ENCODE measurements at regions not wholly inside any gene's neighbourhood (a gene's known extent, or its start where the extent isn't known, plus 50 kb on each side); places are given as distances from the start of the nearest gene placed in this dataset.

- intact Hi-C loops (cut with DNase I) = no loop called here
- Histone ChIP-seq H3K9me3 (replicated peaks in 1 of 3) (no peaks in the 10 kb centered on the region), H3K4me1 (replicated peaks in 1 of 2) (no peaks in the 10 kb centered on the region), H3K27me3 (no peaks in the 10 kb centered on the region), H3K36me3 (replicated peaks in 1 of 2) (no peaks in the 10 kb centered on the region), H3K4me3 (no peak overlapping the region), H3K27ac (no peak overlapping the region)
- TF ChIP-seq CTCF (IDR thresholded peaks at IDR 0.05) (no peak), POLR2A (IDR thresholded peaks at IDR 0.05) (no peak)
- DNase-seq = no peak
- 86 to 88% (median 87%) methylated on average over 5 of the region's 5 CpGs for WGBS, 4 donors
Measured at GRCh38 chr17:65387322-65387721, 174.1 kb downstream of the AXIN2 start.

- intact Hi-C loops (cut with DNase I) = no loop called here
- no peak for DNase-seq
- Histone ChIP-seq H3K27me3 (no peaks in the 10 kb centered on the region), H3K27ac (no peak overlapping the region), H3K9me3 (replicated peaks in 1 of 3) (no peaks in the 10 kb centered on the region), H3K4me3 (no peak overlapping the region), H3K4me1 (replicated peaks in 1 of 2) (no peaks in the 10 kb centered on the region), H3K36me3 (replicated peaks in 1 of 2) (no peaks in the 10 kb centered on the region)
- no peak for TF ChIP-seq POLR2A (IDR thresholded peaks at IDR 0.05)
- no peak for TF ChIP-seq CTCF (IDR thresholded peaks at IDR 0.05)
- WGBS, 4 donors = 92 to 94% (median 92%) methylated on average over 15 of the region's 15 CpGs
Measured at GRCh38 chr17:65385726-65386125, 175.7 kb downstream of the AXIN2 start.

GRCh38 chr17:65385071-65385470 lies 176.4 kb downstream of the AXIN2 start:
- DNase-seq = no peak
- Histone ChIP-seq H3K9me3 (replicated peaks in 1 of 3) (no peaks in the 10 kb centered on the region), H3K27ac (no peak overlapping the region), H3K36me3 (replicated peaks in 1 of 2) (no peaks in the 10 kb centered on the region), H3K4me3 (no peak overlapping the region), H3K27me3 (no peaks in the 10 kb centered on the region), H3K4me1 (replicated peaks in 1 of 2) (no peaks in the 10 kb centered on the region)
- TF ChIP-seq CTCF (IDR thresholded peaks at IDR 0.05) (no peak), POLR2A (IDR thresholded peaks at IDR 0.05) (no peak)
- WGBS, 4 donors = 86 to 93% (median 88%) methylated on average over 3 of the region's 3 CpGs
- intact Hi-C loops (cut with DNase I) = no loop called here

- DNase-seq = no peak
- Histone ChIP-seq H3K4me3 (no peak overlapping the region), H3K27ac (no peak overlapping the region), H3K36me3 (replicated peaks in 1 of 2) (no peaks in the 10 kb centered on the region), H3K27me3 (no peaks in the 10 kb centered on the region), H3K9me3 (replicated peaks in 1 of 3) (no peaks in the 10 kb centered on the region), H3K4me1 (replicated peaks in 1 of 2) (no peaks in the 10 kb centered on the region)
- WGBS, 4 donors = 82 to 92% (median 86%) methylated on average over 3 of the region's 3 CpGs
- TF ChIP-seq CTCF (IDR thresholded peaks at IDR 0.05) (no peak), POLR2A (IDR thresholded peaks at IDR 0.05) (no peak)
- intact Hi-C loops (cut with DNase I) = no loop called here
Measured at GRCh38 chr17:65381152-65381551, 180.3 kb downstream of the AXIN2 start.
